Activated naive CD4-positive, alpha-beta T cell treated with anti-CD3 and anti-CD28 coated beads, Interleukin-2, amount 10 ng/mL, durations not matched to agents 7 days and 5 days (primary cell): ENCODE measurements at regions not wholly inside any gene's neighbourhood (a gene's known extent, or its start where the extent isn't known, plus 50 kb on each side); places are given as distances from the start of the nearest gene placed in this dataset.

Experiments used
- CTCF ChIA-PET: fragments of 350-600 bp; sonication (Branson Sonifier 250); formaldehyde crosslinking; loops from one replicate; lab custom pipeline; 2021; ENCODE audit warnings: antibody characterized with exemption; lab: Charles Lee
- DNase-seq: peaks from one replicate; pipeline ENCODE4 v3.0.0-alpha.2; 2020
- H3K27ac Mint-ChIP-seq: one replicate; pipeline ENCODE4 v1.8.0; 2021; ENCODE audit warnings: mild to moderate bottlenecking, moderate library complexity, mixed read lengths
- H3K27me3 Mint-ChIP-seq: one replicate; pipeline ENCODE4 v1.8.0; 2021; ENCODE audit warnings: mild to moderate bottlenecking, mixed read lengths
- H3K36me3 Mint-ChIP-seq: one replicate; pipeline ENCODE4 v1.8.0; 2021; ENCODE audit warnings: mixed read lengths
- H3K4me1 Mint-ChIP-seq: one replicate; pipeline ENCODE4 v1.8.0; 2021; ENCODE audit warnings: mixed read lengths
- H3K4me3 Mint-ChIP-seq: one replicate; pipeline ENCODE4 v1.8.0; 2021; ENCODE audit warnings: mild to moderate bottlenecking, moderate library complexity, mixed read lengths
- H3K9me3 Mint-ChIP-seq: one replicate; pipeline ENCODE4 v1.8.0; 2021; ENCODE audit warnings: mixed read lengths

DNA sequence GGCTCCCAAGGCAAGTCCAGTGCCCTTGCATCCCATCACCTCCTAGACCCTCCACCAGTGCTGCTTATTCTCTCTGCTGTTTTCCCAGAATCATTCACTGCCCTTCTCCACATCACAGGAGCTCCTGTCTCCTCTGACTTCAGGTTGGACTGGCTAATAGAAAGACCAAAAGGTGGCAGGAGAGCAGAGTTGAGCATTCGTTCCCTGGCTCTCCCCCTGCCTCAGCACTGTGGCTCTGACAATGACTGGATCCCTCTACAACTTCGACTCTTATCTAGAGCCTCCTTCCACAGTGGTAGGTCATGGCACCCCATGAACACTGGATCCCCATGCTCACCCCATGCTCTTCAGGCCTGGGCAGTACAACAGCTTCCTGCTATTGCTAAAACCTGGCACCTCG, 243.6 kb downstream of the LRRN1 start:
- Mint-ChIP-seq H3K4me1 (no peaks in the 10 kb centered on the region), H3K27me3 (no peaks in the 10 kb centered on the region), H3K27ac (no peak overlapping the region), H3K4me3 (no peak overlapping the region), H3K36me3 (no peaks in the 10 kb centered on the region), H3K9me3 (no peaks in the 10 kb centered on the region)
- CTCF ChIA-PET = no interaction called here
- DNase-seq = no peak

GRCh38 chr3:4043867-4044575, 244.8 kb downstream of the LRRN1 start:
- Mint-ChIP-seq H3K9me3 (no peaks in the 10 kb centered on the region), H3K27me3 (no peaks in the 10 kb centered on the region), H3K4me1 (no peaks in the 10 kb centered on the region), H3K27ac (no peak overlapping the region), H3K36me3 (no peaks in the 10 kb centered on the region), H3K4me3 (no peak overlapping the region)
- no peak for DNase-seq
- CTCF ChIA-PET = no interaction called here

DNA sequence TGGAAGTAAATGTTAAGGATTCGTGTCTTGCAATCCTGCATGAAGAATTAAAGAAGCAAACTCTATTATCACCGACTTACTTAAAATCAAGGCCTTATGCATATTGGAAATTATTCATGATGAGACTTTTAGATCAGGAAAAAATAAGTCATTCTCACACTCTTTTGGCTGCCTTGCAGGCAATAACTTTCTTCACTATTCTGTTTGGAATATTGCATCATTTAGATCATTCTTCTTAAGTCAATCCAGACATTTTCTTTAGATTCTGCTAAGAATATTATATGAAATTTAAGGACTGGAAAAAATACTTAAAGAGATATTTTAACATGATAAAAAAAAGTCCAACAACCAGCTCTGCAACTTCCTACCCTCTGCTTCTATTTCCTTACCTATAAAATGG, 245.4 kb downstream of the LRRN1 start:
- H3K4me1 Mint-ChIP-seq = no peaks in the 10 kb centered on the region
- CTCF ChIA-PET = no interaction called here
- no peak overlapping the region for H3K27ac Mint-ChIP-seq
- H3K36me3 Mint-ChIP-seq = no peaks in the 10 kb centered on the region
- no peak overlapping the region for H3K4me3 Mint-ChIP-seq
- DNase-seq = no peak
- no peaks in the 10 kb centered on the region for H3K9me3 Mint-ChIP-seq
- no peaks in the 10 kb centered on the region for H3K27me3 Mint-ChIP-seq

GRCh38 chr3:4045756-4046155, 246.5 kb downstream of the LRRN1 start:
- no peaks in the 10 kb centered on the region for H3K36me3 Mint-ChIP-seq
- H3K4me3 Mint-ChIP-seq = no peak overlapping the region
- no peak for DNase-seq
- no peaks in the 10 kb centered on the region for H3K9me3 Mint-ChIP-seq
- H3K27ac Mint-ChIP-seq = no peak overlapping the region
- H3K4me1 Mint-ChIP-seq = no peaks in the 10 kb centered on the region
- H3K27me3 Mint-ChIP-seq = no peaks in the 10 kb centered on the region
- CTCF ChIA-PET = no interaction called here

- CTCF ChIA-PET = no interaction called here
- Mint-ChIP-seq H3K4me3 (no peak overlapping the region), H3K27ac (no peak overlapping the region), H3K4me1 (no peaks in the 10 kb centered on the region), H3K9me3 (no peaks in the 10 kb centered on the region), H3K27me3 (no peaks in the 10 kb centered on the region), H3K36me3 (no peaks in the 10 kb centered on the region)
- DNase-seq = no peak
Observed at GRCh38 chr3:4047366-4047765, 248.1 kb downstream of the LRRN1 start.

DNA sequence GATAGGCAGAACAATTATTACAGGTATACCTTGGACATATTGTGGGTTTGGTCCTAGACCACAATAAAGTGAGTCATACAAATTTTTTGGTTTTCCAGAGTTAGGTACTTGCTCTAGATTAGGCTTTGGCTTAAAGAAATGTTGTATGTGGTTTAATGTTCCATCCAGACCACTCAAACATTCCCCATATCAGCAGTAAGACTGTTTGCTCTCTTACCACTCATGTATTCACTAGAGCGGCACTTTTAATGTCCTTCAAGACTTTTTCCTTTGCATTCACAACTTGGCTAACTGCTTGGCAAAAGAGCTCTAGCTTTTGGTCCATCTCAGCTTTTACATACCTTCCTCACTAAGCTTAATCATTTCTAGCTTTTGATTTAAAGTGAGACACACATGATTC, 250.5 kb upstream of the SETMAR start:
- Mint-ChIP-seq H3K27me3 (no peaks in the 10 kb centered on the region), H3K4me3 (no peak overlapping the region), H3K36me3 (no peaks in the 10 kb centered on the region), H3K4me1 (no peaks in the 10 kb centered on the region), H3K27ac (no peak overlapping the region), H3K9me3 (no peaks in the 10 kb centered on the region)
- no peak for DNase-seq
- CTCF ChIA-PET = no interaction called here

GRCh38 chr3:4053975-4054374, 249.2 kb upstream of the SETMAR start:
- no peaks in the 10 kb centered on the region for H3K36me3 Mint-ChIP-seq
- H3K27ac Mint-ChIP-seq = no peak overlapping the region
- DNase-seq = no peak
- no peak overlapping the region for H3K4me3 Mint-ChIP-seq
- CTCF ChIA-PET = no interaction called here
- H3K27me3 Mint-ChIP-seq = no peaks in the 10 kb centered on the region
- H3K4me1 Mint-ChIP-seq = no peaks in the 10 kb centered on the region
- H3K9me3 Mint-ChIP-seq = no peaks in the 10 kb centered on the region

DNA sequence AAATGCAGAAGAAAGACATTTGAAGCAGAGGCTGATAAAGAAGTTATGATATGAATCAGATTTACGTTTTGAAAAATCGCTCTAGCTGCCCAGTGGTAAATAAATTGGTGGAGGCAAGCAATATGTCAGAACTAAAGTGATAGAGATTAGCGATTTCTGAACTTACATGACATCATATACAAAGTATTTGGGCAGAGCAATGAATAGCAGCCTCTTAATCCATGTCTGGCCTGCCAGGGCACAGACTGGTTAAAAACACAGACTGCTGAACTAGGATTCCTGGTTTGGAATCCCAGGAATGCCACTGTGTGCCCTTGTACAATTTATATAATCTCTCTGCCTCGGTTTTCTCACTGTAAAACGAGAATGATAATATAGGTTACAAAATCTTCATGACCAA, 243.1 kb upstream of the SETMAR start:
- no peak for DNase-seq
- Mint-ChIP-seq H3K27me3 (no peaks in the 10 kb centered on the region), H3K27ac (no peak overlapping the region), H3K4me3 (no peak overlapping the region), H3K36me3 (no peaks in the 10 kb centered on the region), H3K9me3 (no peaks in the 10 kb centered on the region), H3K4me1 (no peaks in the 10 kb centered on the region)
- CTCF ChIA-PET = no interaction called here

- Mint-ChIP-seq H3K27ac (no peak overlapping the region), H3K36me3 (no peaks in the 10 kb centered on the region), H3K4me1 (no peaks in the 10 kb centered on the region), H3K4me3 (no peak overlapping the region), H3K9me3 (no peaks in the 10 kb centered on the region), H3K27me3 (no peaks in the 10 kb centered on the region)
- CTCF ChIA-PET = no interaction called here
- no peak for DNase-seq
Observed at GRCh38 chr3:4060603-4061002, 242.6 kb upstream of the SETMAR start.

- H3K27ac Mint-ChIP-seq = no peak overlapping the region
- no peak overlapping the region for H3K4me3 Mint-ChIP-seq
- CTCF ChIA-PET = no interaction called here
- H3K4me1 Mint-ChIP-seq = no peaks in the 10 kb centered on the region
- H3K36me3 Mint-ChIP-seq = no peaks in the 10 kb centered on the region
- no peaks in the 10 kb centered on the region for H3K9me3 Mint-ChIP-seq
- no peaks in the 10 kb centered on the region for H3K27me3 Mint-ChIP-seq
- DNase-seq = no peak
Observed at GRCh38 chr3:4061195-4061594, 242.0 kb upstream of the SETMAR start.

DNA sequence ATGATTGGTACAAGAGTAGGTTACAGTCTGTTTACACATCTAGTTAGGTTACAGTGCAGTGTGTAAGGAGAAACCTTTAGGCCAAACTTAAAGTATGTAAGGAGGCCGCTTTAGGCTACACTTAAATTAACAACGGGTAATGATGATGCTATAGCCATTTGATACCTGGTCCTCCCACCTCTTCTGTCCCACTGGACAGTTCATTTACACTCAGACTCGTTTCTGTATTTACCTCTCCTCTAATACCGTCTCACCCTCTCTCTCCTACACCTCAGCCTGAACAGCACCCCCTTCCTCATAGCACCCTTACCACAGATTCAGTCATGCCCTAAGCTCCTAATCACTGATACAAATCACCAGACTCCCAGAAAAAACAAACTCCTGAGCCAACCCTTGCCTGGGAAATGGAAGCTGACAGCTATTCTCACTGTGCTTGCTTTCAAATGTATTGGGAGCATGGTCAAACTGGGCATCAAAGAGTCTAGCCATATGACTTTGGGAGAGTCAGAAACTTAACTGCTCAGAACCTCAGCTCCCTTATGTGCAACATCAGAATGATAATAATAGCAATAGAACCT, 241.3 kb upstream of the SETMAR start:
- CTCF ChIA-PET = no interaction called here
- H3K36me3 Mint-ChIP-seq = no peaks in the 10 kb centered on the region
- no peak overlapping the region for H3K4me3 Mint-ChIP-seq
- no peak for DNase-seq
- no peak overlapping the region for H3K27ac Mint-ChIP-seq
- no peaks in the 10 kb centered on the region for H3K4me1 Mint-ChIP-seq
- no peaks in the 10 kb centered on the region for H3K27me3 Mint-ChIP-seq
- no peaks in the 10 kb centered on the region for H3K9me3 Mint-ChIP-seq

DNA sequence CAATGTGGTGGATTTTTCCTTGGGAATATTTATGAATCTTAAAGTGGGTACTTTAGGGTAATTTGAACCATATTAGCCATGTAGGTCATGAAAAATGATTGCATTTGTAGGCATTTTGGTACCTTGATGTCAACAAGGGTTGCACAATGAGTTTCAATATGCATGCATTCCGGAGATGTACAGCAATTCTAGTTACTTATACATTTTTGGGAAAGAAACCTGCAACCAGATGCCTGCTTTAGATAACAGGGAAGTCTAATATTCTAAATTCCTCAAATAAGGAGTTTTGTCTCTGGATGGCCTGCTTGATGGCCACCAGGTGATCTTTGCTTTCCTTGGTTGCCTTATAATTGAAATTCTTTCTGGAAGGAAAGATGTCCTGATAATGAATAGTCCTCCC, 240.5 kb upstream of the SETMAR start:
- Mint-ChIP-seq H3K9me3 (no peaks in the 10 kb centered on the region), H3K36me3 (no peaks in the 10 kb centered on the region), H3K4me3 (no peak overlapping the region), H3K4me1 (no peaks in the 10 kb centered on the region), H3K27ac (no peak overlapping the region), H3K27me3 (no peaks in the 10 kb centered on the region)
- CTCF ChIA-PET = no interaction called here
- no peak for DNase-seq

DNA sequence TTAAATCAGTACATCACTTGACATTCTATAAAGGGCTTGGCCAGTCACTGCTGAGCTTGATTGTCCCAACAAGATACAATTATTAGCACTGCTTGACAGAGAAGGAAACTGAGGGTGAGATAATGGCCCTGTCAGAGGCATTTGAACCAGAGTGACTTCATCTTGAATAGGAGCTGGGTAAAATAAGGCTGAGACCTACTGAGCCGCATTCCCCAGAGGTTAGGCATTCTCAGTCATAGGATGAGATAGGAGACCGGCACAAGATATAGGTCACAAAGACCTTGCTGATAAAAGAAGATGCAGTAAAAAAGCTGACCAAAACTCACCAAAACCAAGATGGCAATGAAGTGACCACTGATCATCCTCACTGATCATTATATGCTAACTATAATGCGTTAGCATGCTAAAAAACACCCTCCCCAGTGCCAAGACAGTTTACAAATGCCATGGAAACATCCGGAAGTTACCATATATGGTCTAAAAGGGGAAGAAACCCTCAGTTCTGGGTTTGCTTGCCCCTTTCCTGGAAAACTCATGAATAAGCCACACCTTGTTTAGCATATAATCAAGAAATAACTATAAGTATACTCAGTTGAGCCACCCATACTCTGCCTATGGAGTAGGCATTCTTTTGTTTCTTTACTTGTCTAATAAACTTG, 239.1 kb upstream of the SETMAR start:
- Mint-ChIP-seq H3K4me3 (no peak overlapping the region), H3K4me1 (no peaks in the 10 kb centered on the region), H3K36me3 (no peaks in the 10 kb centered on the region), H3K9me3 (no peaks in the 10 kb centered on the region), H3K27ac (no peak overlapping the region), H3K27me3 (no peaks in the 10 kb centered on the region)
- DNase-seq = no peak
- CTCF ChIA-PET = no interaction called here

GRCh38 chr3:4065085-4065484, 238.1 kb upstream of the SETMAR start:
- no peaks in the 10 kb centered on the region for H3K36me3 Mint-ChIP-seq
- no peaks in the 10 kb centered on the region for H3K4me1 Mint-ChIP-seq
- H3K4me3 Mint-ChIP-seq = no peak overlapping the region
- CTCF ChIA-PET = no interaction called here
- no peak for DNase-seq
- H3K27ac Mint-ChIP-seq = no peak overlapping the region
- H3K27me3 Mint-ChIP-seq = no peaks in the 10 kb centered on the region
- H3K9me3 Mint-ChIP-seq = no peaks in the 10 kb centered on the region

- Mint-ChIP-seq H3K27me3 (no peaks in the 10 kb centered on the region), H3K36me3 (no peaks in the 10 kb centered on the region), H3K27ac (no peak overlapping the region), H3K4me1 (no peaks in the 10 kb centered on the region), H3K4me3 (no peak overlapping the region), H3K9me3 (no peaks in the 10 kb centered on the region)
- no peak for DNase-seq
- CTCF ChIA-PET = no interaction called here
Observed at GRCh38 chr3:4065554-4065953, 237.6 kb upstream of the SETMAR start.
